Neural cell (in vitro differentiated cells): ENCODE measurements at regions not wholly inside any gene's neighbourhood (a gene's known extent, or its start where the extent isn't known, plus 50 kb on each side); places are given as distances from the start of the nearest gene placed in this dataset.

Source experiments
- H2AFZ ChIP-seq: fragments of 200-600, 300-800 bp; sonication (generic), shearing (Covaris generic); 2 replicates; pipeline ENCODE4 v1.6.0; 2014; ENCODE audit warnings: low read depth, mild to moderate bottlenecking, antibody characterized with exemption, low read length, moderate library complexity
- H3F3A ChIP-seq: fragments of 200-600 bp; shearing (Covaris generic); 2 replicates; pipeline ENCODE4 v1.6.1; 2016; ENCODE audit warnings: mild to moderate bottlenecking, moderate library complexity, mixed read lengths, antibody characterized with exemption, low read length; ENCODE audit not compliant: insufficient read depth, poor library complexity, severe bottlenecking
- H3K27ac ChIP-seq: fragments of 200-600, 300-800 bp; sonication (generic), shearing (Covaris generic); 2 replicates; pipeline ENCODE4 v1.5.1; 2014; ENCODE audit warnings: mild to moderate bottlenecking, low read length, moderate library complexity
- H3K27me3 ChIP-seq: fragments of 300-800, 200-600 bp; sonication (generic), shearing (Covaris generic); 2 replicates; pipeline ENCODE4 v1.6.0; 2014; ENCODE audit warnings: mild to moderate bottlenecking, low read depth, low read length, moderate library complexity; ENCODE audit not compliant: insufficient read depth
- H3K36me3 ChIP-seq: fragments of 300-800, 200-600 bp; sonication (generic), shearing (Covaris generic); 2 replicates; pipeline ENCODE4 v1.5.1; 2014; ENCODE audit warnings: mild to moderate bottlenecking, antibody characterized with exemption, low read length, moderate library complexity; ENCODE audit not compliant: insufficient read depth
- H3K4me2 ChIP-seq: fragments of 300-800, 200-600 bp; sonication (generic), shearing (Covaris generic); 2 replicates; pipeline ENCODE4 v1.6.0; 2014; ENCODE audit warnings: mild to moderate bottlenecking, low read length
- H3K4me3 ChIP-seq: fragments of 300-800, 200-600 bp; sonication (generic), shearing (Covaris generic); 2 replicates; pipeline ENCODE4 v1.5.1; 2014; ENCODE audit warnings: mild to moderate bottlenecking, low read length, moderate library complexity
- H3K79me2 ChIP-seq: fragments of 200-600 bp; shearing (Covaris generic); replicated peaks from 2 replicates; pipeline ENCODE4 v1.6.0; 2014; ENCODE audit warnings: mild to moderate bottlenecking, low read length, moderate library complexity; ENCODE audit not compliant: insufficient read depth
- H3K9ac ChIP-seq: fragments of 300-800, 200-600 bp; sonication (generic), shearing (Covaris generic); 2 replicates; pipeline ENCODE4 v1.6.1; 2016; ENCODE audit warnings: mild to moderate bottlenecking, low read length, mixed read lengths
- H3K9me2 ChIP-seq: fragments of 200-600 bp; shearing (Covaris generic); 2 replicates; pipeline ENCODE4 v1.6.1; 2016; ENCODE audit warnings: mild to moderate bottlenecking, low read length, mixed read lengths; ENCODE audit not compliant: insufficient read depth
- H3K9me3 ChIP-seq: fragments of 200-600, 300-800 bp; sonication (generic), shearing (Covaris generic); 2 replicates; pipeline ENCODE4 v1.6.1; 2016; ENCODE audit warnings: mild to moderate bottlenecking, mixed run types, low read length, moderate library complexity, mixed read lengths
- H4K20me1 ChIP-seq: fragments of 200-600 bp; shearing (Covaris generic); 2 replicates; pipeline ENCODE4 v1.6.1; 2016; ENCODE audit warnings: mild to moderate bottlenecking, mixed run types; ENCODE audit not compliant: insufficient read depth
- CTCF ChIP-seq: fragments of 450-650 bp; IDR thresholded peaks from 2 replicates; pipeline ENCODE4 v1.5.1; 2014; ENCODE audit warnings: antibody characterized with exemption, mild to moderate bottlenecking, moderate library complexity; ENCODE audit not compliant: poor library complexity, severe bottlenecking
- EP300 ChIP-seq: fragments of 450-650 bp; conservative IDR thresholded peaks from 2 replicates; pipeline ENCODE4 v1.6.1; 2014; ENCODE audit warnings: antibody characterized with exemption, mild to moderate bottlenecking, moderate library complexity; ENCODE audit not compliant: poor library complexity, severe bottlenecking
- EZH2 ChIP-seq: fragments of 200-600, 300-800 bp; shearing (Covaris generic), sonication (generic); IDR thresholded peaks from 2 replicates; pipeline ENCODE4 v1.6.1; 2014; ENCODE audit warnings: antibody characterized with exemption, low read length, borderline replicate concordance, mild to moderate bottlenecking; ENCODE audit not compliant: insufficient read depth, poor library complexity, severe bottlenecking
- MXI1 ChIP-seq: fragments of 450-650 bp; conservative IDR thresholded peaks from 2 replicates; pipeline ENCODE4 v1.6.1; 2014; ENCODE audit warnings: antibody characterized with exemption, mild to moderate bottlenecking; ENCODE audit not compliant: poor library complexity, severe bottlenecking
- POLR2AphosphoS5 ChIP-seq: IDR thresholded peaks from 2 replicates; pipeline ENCODE4 v1.6.1; 2012
- RAD21 ChIP-seq: fragments of 450-650 bp; conservative IDR thresholded peaks from 2 replicates; pipeline ENCODE4 v1.6.1; 2014; ENCODE audit warnings: antibody characterized with exemption, mild to moderate bottlenecking, moderate library complexity
- REST ChIP-seq: IDR thresholded peaks from 2 replicates; pipeline ENCODE4 v1.6.1; 2012; ENCODE audit warnings: borderline replicate concordance
- SMC3 ChIP-seq: fragments of 450-650 bp; conservative IDR thresholded peaks from 2 replicates; pipeline ENCODE4 v1.6.1; 2014; ENCODE audit warnings: antibody characterized with exemption, mild to moderate bottlenecking, moderate library complexity; ENCODE audit not compliant: poor library complexity
- TAF1 ChIP-seq: IDR thresholded peaks from 2 replicates; pipeline ENCODE4 v1.6.1; 2012; ENCODE audit warnings: low read depth

GRCh38 chrX:13250826-13251580 is 68.8 kb downstream of the ATXN3L start:
- Histone ChIP-seq H3K27me3 (no peaks in the 10 kb centered on the region), H3K36me3 (no peaks in the 10 kb centered on the region), H3K9me2 (no peaks in the 10 kb centered on the region), H3K4me3 (no peak overlapping the region), H2AFZ (no peak overlapping the region), H3K9ac (no peak overlapping the region), H3K9me3 (no peaks in the 10 kb centered on the region), H3K27ac (no peak overlapping the region), H4K20me1 (no peaks in the 10 kb centered on the region), H3F3A (no peaks in the 10 kb centered on the region), H3K4me2 (no peak overlapping the region), H3K79me2 (no peaks in the 10 kb centered on the region)
- TF ChIP-seq EZH2, result no peak

- Histone ChIP-seq H3K9me2 (no peaks in the 10 kb centered on the region), H3K27ac (no peak overlapping the region)
Measured at GRCh38 chrX:13248867-13249486, 70.9 kb downstream of the ATXN3L start.

More at GRCh38 chrX:13248867-13249486, 70.9 kb downstream of the ATXN3L start:
- Histone ChIP-seq H3F3A (no peaks in the 10 kb centered on the region), H3K79me2 (no peaks in the 10 kb centered on the region), H3K27me3 (no peaks in the 10 kb centered on the region), H3K36me3 (no peaks in the 10 kb centered on the region), H3K9ac (no peak overlapping the region), H3K9me3 (no peaks in the 10 kb centered on the region), H2AFZ (no peak overlapping the region), H4K20me1 (no peaks in the 10 kb centered on the region), H3K4me3 (no peak overlapping the region), H3K4me2 (no peak overlapping the region)
- TF ChIP-seq TAF1 (no peak), POLR2AphosphoS5 (no peak), MXI1 (no peak), EZH2 (no peak), CTCF (no peak), REST (no peak), SMC3 (no peak), EP300 (no peak), RAD21 (no peak)
